Right atrium auricular region (tissue), 2 donors: ENCODE measurements at regions not wholly inside any gene's neighbourhood (a gene's known extent, or its start where the extent isn't known, plus 50 kb on each side); places are given as distances from the start of the nearest gene placed in this dataset.

Experiments
- DNase-seq: peaks from one replicate; pipeline ENCODE4 v3.0.0-alpha.2; 2019; ENCODE audit warnings: low spot score
- H3K27ac ChIP-seq, 2 donors: fragments of 200-600 bp; sonication (generic); 1 replicate in 1 of 2; 2 replicates in 1 of 2; pipeline ENCODE4 v1.5.1; 2016 to 2019
- H3K27me3 ChIP-seq, 2 donors: fragments of 200-600 bp; sonication (generic); one replicate each; pipeline versions ENCODE4 v1.5.1 to v1.6.0; 2017 to 2019
- H3K36me3 ChIP-seq: fragments of 200-600 bp; sonication (generic); one replicate; pipeline ENCODE4 v1.5.1; 2016
- H3K4me1 ChIP-seq, 2 donors: fragments of 200-600 bp; sonication (generic); one replicate each; pipeline versions ENCODE4 v1.5.1 to v1.6.0; 2017 to 2019
- H3K4me3 ChIP-seq, 2 donors: fragments of 200-600 bp; sonication (generic); 1 replicate in 1 of 2; 2 replicates in 1 of 2; pipeline ENCODE4 v1.5.1; 2017 to 2019; ENCODE audit warnings: mild to moderate bottlenecking in 1 of 2, moderate library complexity in 1 of 2
- H3K9me3 ChIP-seq, 2 donors: fragments of 200-600 bp; sonication (generic); one replicate each; pipeline ENCODE4 v1.5.1; 2019
- TF ChIP-seq, protein P1 (sequence below), 2 donors: fragments of 200-600 bp; sonication (generic); IDR thresholded peaks; one replicate each; pipeline ENCODE4 v1.5.1; 2019; ENCODE audit warnings: antibody characterized with exemption in 2 of 2

DNA sequence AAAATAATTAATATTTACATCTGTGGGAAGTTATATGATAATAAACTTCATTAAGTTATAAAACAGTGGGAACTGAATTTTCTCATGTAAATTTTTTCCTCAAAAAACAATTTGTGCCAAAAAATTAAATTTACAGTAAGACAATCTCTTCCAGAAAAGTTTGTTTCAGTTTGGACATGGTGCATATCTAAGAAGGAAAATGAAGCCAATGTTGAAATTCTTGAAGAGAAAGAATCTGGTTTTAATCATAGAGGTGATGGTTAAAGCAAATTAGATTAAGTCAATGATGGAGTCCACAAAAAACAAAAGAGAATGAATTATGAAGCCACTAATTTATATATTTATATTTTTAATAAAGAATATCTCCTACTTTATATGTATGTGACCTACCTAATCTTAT, 457.2 kb upstream of the SLITRK1 start:
- TF ChIP-seq, protein P1, sequence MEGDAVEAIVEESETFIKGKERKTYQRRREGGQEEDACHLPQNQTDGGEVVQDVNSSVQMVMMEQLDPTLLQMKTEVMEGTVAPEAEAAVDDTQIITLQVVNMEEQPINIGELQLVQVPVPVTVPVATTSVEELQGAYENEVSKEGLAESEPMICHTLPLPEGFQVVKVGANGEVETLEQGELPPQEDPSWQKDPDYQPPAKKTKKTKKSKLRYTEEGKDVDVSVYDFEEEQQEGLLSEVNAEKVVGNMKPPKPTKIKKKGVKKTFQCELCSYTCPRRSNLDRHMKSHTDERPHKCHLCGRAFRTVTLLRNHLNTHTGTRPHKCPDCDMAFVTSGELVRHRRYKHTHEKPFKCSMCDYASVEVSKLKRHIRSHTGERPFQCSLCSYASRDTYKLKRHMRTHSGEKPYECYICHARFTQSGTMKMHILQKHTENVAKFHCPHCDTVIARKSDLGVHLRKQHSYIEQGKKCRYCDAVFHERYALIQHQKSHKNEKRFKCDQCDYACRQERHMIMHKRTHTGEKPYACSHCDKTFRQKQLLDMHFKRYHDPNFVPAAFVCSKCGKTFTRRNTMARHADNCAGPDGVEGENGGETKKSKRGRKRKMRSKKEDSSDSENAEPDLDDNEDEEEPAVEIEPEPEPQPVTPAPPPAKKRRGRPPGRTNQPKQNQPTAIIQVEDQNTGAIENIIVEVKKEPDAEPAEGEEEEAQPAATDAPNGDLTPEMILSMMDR (IDR thresholded peaks at IDR 0.05): no peak
- no peak overlapping the region for H3K4me3 ChIP-seq

DNA sequence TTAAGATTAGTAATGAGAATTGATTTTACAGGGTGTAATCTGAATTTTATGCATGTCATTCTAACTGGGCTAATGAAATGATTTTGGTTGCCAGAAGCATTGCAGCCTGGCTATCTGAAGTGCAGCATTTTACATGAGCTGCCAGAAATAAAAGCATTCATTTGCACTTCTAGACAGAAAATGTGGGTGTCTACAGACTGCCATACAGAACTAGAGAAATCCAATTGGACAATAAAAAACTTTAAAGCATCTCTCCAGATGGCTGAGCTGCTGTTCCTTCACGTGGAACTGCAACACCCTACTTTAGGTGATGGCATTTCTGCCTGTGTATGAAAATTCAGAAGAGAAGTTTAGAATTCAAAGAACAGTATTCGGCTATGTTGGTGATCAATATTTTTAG, 450.1 kb upstream of the SLITRK1 start:
- no peaks in the 10 kb centered on the region for H3K4me1 ChIP-seq
- no peaks in the 10 kb centered on the region for H3K36me3 ChIP-seq
- H3K27ac ChIP-seq: no peak overlapping the region
- no peak overlapping the region for H3K4me3 ChIP-seq
- TF ChIP-seq, protein P1 (IDR thresholded peaks at IDR 0.05): no peak
- no peaks in the 10 kb centered on the region for H3K27me3 ChIP-seq
- H3K9me3 ChIP-seq: no peaks in the 10 kb centered on the region
- no peak for DNase-seq

More for the DNA sequence above, 457.2 kb upstream of the SLITRK1 start:
- no peak for DNase-seq
- Histone ChIP-seq H3K27me3 (no peaks in the 10 kb centered on the region), H3K4me1 (no peaks in the 10 kb centered on the region), H3K9me3 (no peaks in the 10 kb centered on the region), H3K36me3 (no peaks in the 10 kb centered on the region), H3K27ac (no peak overlapping the region)

DNA sequence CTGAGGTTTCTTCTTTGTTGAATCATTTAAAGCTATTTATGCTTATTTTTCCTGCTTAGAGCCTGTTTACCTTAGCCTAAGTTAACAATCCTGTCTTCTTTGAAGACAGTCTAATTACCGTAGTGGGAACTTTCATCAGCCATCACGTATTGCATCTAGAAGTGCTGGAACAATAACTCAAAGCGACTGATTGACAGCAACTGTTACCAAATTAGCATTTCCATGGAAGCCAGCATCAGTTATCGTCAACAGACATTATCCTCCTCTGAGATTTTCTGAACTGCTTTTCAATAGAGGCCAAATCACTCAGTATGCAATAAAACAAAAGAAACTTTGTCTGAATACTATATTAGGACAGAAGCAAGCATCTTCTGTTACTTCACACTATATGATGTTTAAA, 433.3 kb upstream of the SLITRK1 start:
- TF ChIP-seq, protein P1 (IDR thresholded peaks at IDR 0.05): no peak
- no peak overlapping the region for H3K4me3 ChIP-seq
- no peaks in the 10 kb centered on the region for H3K36me3 ChIP-seq
- H3K4me1 ChIP-seq: no peaks in the 10 kb centered on the region
- no peaks in the 10 kb centered on the region for H3K9me3 ChIP-seq
- H3K27ac ChIP-seq: no peak overlapping the region
- no peak for DNase-seq
- H3K27me3 ChIP-seq: no peaks in the 10 kb centered on the region

DNA sequence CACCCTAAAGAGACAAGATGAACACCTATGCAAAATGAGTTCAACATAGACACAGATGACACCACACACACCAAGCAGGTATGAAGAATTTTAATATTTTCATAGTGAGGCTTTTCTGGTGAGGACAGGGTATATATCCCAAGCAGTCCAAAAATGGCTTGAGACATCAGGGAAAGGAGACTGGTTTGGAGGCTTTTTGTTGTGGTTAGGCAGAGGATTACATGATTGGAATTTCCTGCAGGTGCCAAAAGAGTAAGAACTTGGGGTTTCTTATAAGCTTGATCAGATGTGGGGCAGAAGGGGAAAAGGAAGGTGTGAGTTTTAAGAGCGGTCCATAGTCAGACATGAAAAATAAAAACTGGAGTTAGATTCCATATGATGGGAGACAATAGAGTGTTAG, 420.8 kb upstream of the SLITRK1 start:
- no peak for DNase-seq
- Histone ChIP-seq H3K27ac (no peak overlapping the region), H3K36me3 (no peaks in the 10 kb centered on the region), H3K27me3 (no peaks in the 10 kb centered on the region), H3K4me3 (no peak overlapping the region), H3K4me1 (no peaks in the 10 kb centered on the region), H3K9me3 (no peaks in the 10 kb centered on the region)
- TF ChIP-seq, protein P1 (IDR thresholded peaks at IDR 0.05): no peak

DNA sequence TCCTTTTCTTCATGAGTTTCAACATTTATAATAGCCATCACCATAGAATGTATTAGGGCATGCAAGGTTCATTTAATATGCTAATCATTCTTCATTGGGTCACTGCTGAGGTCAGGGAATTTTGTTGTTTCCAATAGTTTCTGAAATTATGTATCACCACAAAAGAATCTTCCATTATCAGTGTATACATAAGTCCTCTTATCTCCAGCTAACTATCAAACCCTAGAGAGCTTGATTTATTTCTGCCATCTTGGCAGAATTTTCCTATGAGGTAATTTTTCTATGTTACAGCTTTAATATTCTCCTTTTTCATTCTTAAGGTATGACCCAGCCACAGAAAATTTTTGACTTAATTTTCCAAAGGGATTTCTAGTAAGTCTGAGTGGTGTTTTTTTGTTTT, 415.0 kb upstream of the SLITRK1 start:
- H3K27me3 ChIP-seq: no peaks in the 10 kb centered on the region
- no peaks in the 10 kb centered on the region for H3K4me1 ChIP-seq
- no peak for DNase-seq
- H3K9me3 ChIP-seq: no peaks in the 10 kb centered on the region
- no peak overlapping the region for H3K27ac ChIP-seq
- H3K36me3 ChIP-seq: no peaks in the 10 kb centered on the region
- TF ChIP-seq, protein P1 (IDR thresholded peaks at IDR 0.05): no peak
- H3K4me3 ChIP-seq: no peak overlapping the region

DNA sequence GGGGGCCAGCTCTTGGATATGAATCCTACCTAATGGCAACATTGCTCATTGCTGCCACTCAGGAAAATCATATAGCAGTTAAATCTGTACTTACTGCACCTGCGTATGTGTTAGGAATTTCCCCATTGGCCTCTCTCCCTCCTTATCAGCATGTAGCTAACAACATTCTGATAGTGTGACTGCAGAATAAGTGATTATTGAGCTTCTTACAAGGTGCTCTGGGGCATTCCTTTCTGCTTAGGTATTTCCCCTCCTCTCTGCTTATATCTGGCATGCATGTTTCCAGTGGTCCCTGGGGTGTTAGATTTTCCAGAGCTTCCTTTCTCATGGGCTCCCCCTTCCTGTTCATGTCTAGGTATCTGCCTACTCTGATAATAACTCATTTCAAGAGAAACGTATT, 414.1 kb upstream of the SLITRK1 start:
- no peak overlapping the region for H3K27ac ChIP-seq
- TF ChIP-seq, protein P1 (IDR thresholded peaks at IDR 0.05): no peak
- H3K4me3 ChIP-seq: no peak overlapping the region
- no peaks in the 10 kb centered on the region for H3K9me3 ChIP-seq
- no peaks in the 10 kb centered on the region for H3K36me3 ChIP-seq
- no peaks in the 10 kb centered on the region for H3K4me1 ChIP-seq
- H3K27me3 ChIP-seq: no peaks in the 10 kb centered on the region
- no peak for DNase-seq
